Pancreas (tissue), 10 donors: ENCODE measurements at regions not wholly inside any gene's neighbourhood (a gene's known extent, or its start where the extent isn't known, plus 50 kb on each side); places are given as distances from the start of the nearest gene placed in this dataset.

Experiments
- ATAC-seq, 4 donors: fragments of 200-7000 bp; cut with Tn5 transposase; one replicate each; pipeline versions ENCODE4 v1.8.0 to v1.9.1; 2020; ENCODE audit warnings: mild to moderate bottlenecking in 4 of 4, moderate library complexity in 4 of 4
- DNase-seq, 6 donors: peaks; one replicate each; pipeline ENCODE4 v3.0.0-alpha.2; 2020
- FAIRE-seq: peaks from 2 replicates; lab custom pipeline; 2012; peaks lifted over from hg19 to GRCh38; lab: Jason Lieb, UNC
- H3K27ac ChIP-seq, 4 donors: fragments of 200-600 bp; sonication (generic); 1 replicate in 3 of 4; 2 replicates in 1 of 4; pipeline versions ENCODE4 v1.5.0 to v1.8.0; 2020
- H3K27me3 ChIP-seq, 4 donors: fragments of 200-600 bp; one replicate each; pipeline ENCODE4 v1.8.0; 2021
- H3K36me3 ChIP-seq, 3 donors: fragments of 200-600 bp; sonication (generic) in 1 of 3; one replicate each; pipeline versions ENCODE4 v1.5.0 to v1.8.0; 2020 to 2021
- H3K4me1 ChIP-seq, 3 donors: fragments of 200-600 bp; one replicate each; pipeline ENCODE4 v1.8.0; 2021
- H3K4me3 ChIP-seq, 4 donors: fragments of 200-600 bp; sonication (generic) in 2 of 4; one replicate each; pipeline versions ENCODE4 v1.5.0 to v1.8.0; 2020 to 2021
- H3K9me3 ChIP-seq, 4 donors: fragments of 200-600 bp; one replicate each; pipeline ENCODE4 v1.8.0; 2021
- CTCF ChIP-seq, 4 donors: fragments of 200-600 bp; sonication (generic) in 3 of 4; IDR thresholded peaks; one replicate each; pipeline versions ENCODE4 v1.5.0 to v1.8.0; 2021; ENCODE audit warnings: antibody characterized with exemption in 4 of 4
- WGBS, 2 donors: extraction: QIAGEN DNeasy Blood & Tissue Kit; methylation state at CpG; one replicate each; pipeline ENCODE4 v1.1.7; 2013; 5-methylcytosine and 5-hydroxymethylcytosine counted together
- intact Hi-C, 3 donors: fragments of 100-400 bp; cut with DNase I; formaldehyde crosslinking; loops; one replicate each; pipeline versions ENCODE4 v1.11.1 to v1.14.2; 2022
- donor health status: healthy with polysubstance abuse.
- donor health status: DM: no; HTN: no; CAD: no; lungs with moderate emphysema.
- donor health status: DM: no; HTN: no; CAD: no.
- donor health status: control.
- donor health status: control.
- donor health status: Bipolar disorder and iron deficiency.
- donor health status: DM: yes; HTN: yes; CAD: no.
- donor health status: DM: no; HTN: no; CAD: no.
- donor health status: DM: no; HTN: no; CAD: no.
- donor health status: DM: yes; HTN: yes; CAD: no.

- no peak for ATAC-seq
- intact Hi-C loops, result no loop called here
Observed at GRCh38 chr18:70414315-70414900, 125.6 kb downstream of the SOCS6 start.

GRCh38 chr18:70413455-70413854, 124.6 kb downstream of the SOCS6 start:
- TF ChIP-seq CTCF (IDR thresholded peaks at IDR 0.05), result no peak
- H3K27ac ChIP-seq, result no peak overlapping the region
- ATAC-seq, result no peak
- H3K36me3 ChIP-seq, result no peaks in the 10 kb centered on the region
- 84 to 88% methylated on average over 3 of the region's 3 CpGs for WGBS, 2 donors
- intact Hi-C loops, result no loop called here
- no peak overlapping the region for H3K4me3 ChIP-seq
- peaks cover 7 to 11% (median 9%) of the 10 kb centered on the region in 3 donors for H3K4me1 ChIP-seq
- no peak for DNase-seq
- H3K27me3 ChIP-seq, result no peaks in the 10 kb centered on the region
- no peak for FAIRE-seq
- no peaks in the 10 kb centered on the region for H3K9me3 ChIP-seq

More at GRCh38 chr18:70414315-70414900, 125.6 kb downstream of the SOCS6 start:
- H3K4me1 ChIP-seq, result peaks cover 7 to 11% (median 9%) of the 10 kb centered on the region in 3 donors
- WGBS, 2 donors, result 42 to 47% methylated on average over 6 of the region's 6 CpGs
- no peak for DNase-seq
- FAIRE-seq, result no peak
- H3K27me3 ChIP-seq, result no peaks in the 10 kb centered on the region
- H3K36me3 ChIP-seq, result no peaks in the 10 kb centered on the region
- H3K9me3 ChIP-seq, result no peaks in the 10 kb centered on the region
- no peak for TF ChIP-seq CTCF (IDR thresholded peaks at IDR 0.05)
- H3K4me3 ChIP-seq, result no peak overlapping the region
- H3K27ac ChIP-seq, result no peak overlapping the region

- Histone ChIP-seq H3K4me3 (no peak overlapping the region), H3K27me3 (no peaks in the 10 kb centered on the region), H3K36me3 (no peaks in the 10 kb centered on the region), H3K4me1 (peaks cover 7 to 11% (median 9%) of the 10 kb centered on the region in 3 donors), H3K27ac (no peak overlapping the region), H3K9me3 (no peaks in the 10 kb centered on the region)
- no peak for TF ChIP-seq CTCF (IDR thresholded peaks at IDR 0.05)
- intact Hi-C loops, result no loop called here
- 6% methylated on average over 6 of the region's 6 CpGs for WGBS, 2 donors
- peak in 1 of 6 donors; percentile 26 for DNase-seq
- FAIRE-seq, result no peak
- peak; percentile 46 to 79 (median 68) for ATAC-seq
Observed at GRCh38 chr18:70411876-70412435, 123.1 kb downstream of the SOCS6 start.

- Histone ChIP-seq H3K27me3 (no peaks in the 10 kb centered on the region), H3K4me1 (peaks cover 7 to 11% (median 9%) of the 10 kb centered on the region in 3 donors), H3K27ac (no peak overlapping the region), H3K36me3 (no peaks in the 10 kb centered on the region), H3K4me3 (no peak overlapping the region), H3K9me3 (no peaks in the 10 kb centered on the region)
- FAIRE-seq (no peak), ATAC-seq (no peak), DNase-seq (no peak)
- intact Hi-C loops, result no loop called here
- WGBS, 2 donors, result 97 to 100% methylated on average over 2 of the region's 2 CpGs
- no peak for TF ChIP-seq CTCF (IDR thresholded peaks at IDR 0.05)
Observed at GRCh38 chr18:70411307-70411706, 122.5 kb downstream of the SOCS6 start.

GRCh38 chr18:70405052-70405451, 116.2 kb downstream of the SOCS6 start:
- TF ChIP-seq CTCF (IDR thresholded peaks at IDR 0.05), result no peak
- intact Hi-C loops, result no loop called here
- no peaks in the 10 kb centered on the region for H3K9me3 ChIP-seq
- no peaks in the 10 kb centered on the region for H3K27me3 ChIP-seq
- no peak for DNase-seq
- 75 to 76% methylated on average over 3 of the region's 3 CpGs for WGBS, 2 donors
- no peaks in the 10 kb centered on the region for H3K36me3 ChIP-seq
- no peak for FAIRE-seq
- no peak for ATAC-seq
- H3K27ac ChIP-seq, result no peak overlapping the region
- no peak overlapping the region for H3K4me3 ChIP-seq
- H3K4me1 ChIP-seq, result no peaks in the 10 kb centered on the region
